Activated T-cell treated with anti-CD3 and anti-CD28 coated beads for 48 hours (primary cell): ENCODE measurements at regions not wholly inside any gene's neighbourhood (a gene's known extent, or its start where the extent isn't known, plus 50 kb on each side); places are given as distances from the start of the nearest gene placed in this dataset.
"Not testable (repeated sequence)": the region's sequence is repeated elsewhere in the genome, so short reads cannot be mapped to it uniquely, and the experiment has no call there.

Experiments used
- DNase-seq: peaks from one replicate; pipeline ENCODE4 v3.0.0-alpha.2; 2020; ENCODE audit warnings: low read depth

- DNase-seq = no peak
These were observed 905.4 kb upstream of the NDST4 start for GRCh38 chr4:116018831-116019230.

DNA sequence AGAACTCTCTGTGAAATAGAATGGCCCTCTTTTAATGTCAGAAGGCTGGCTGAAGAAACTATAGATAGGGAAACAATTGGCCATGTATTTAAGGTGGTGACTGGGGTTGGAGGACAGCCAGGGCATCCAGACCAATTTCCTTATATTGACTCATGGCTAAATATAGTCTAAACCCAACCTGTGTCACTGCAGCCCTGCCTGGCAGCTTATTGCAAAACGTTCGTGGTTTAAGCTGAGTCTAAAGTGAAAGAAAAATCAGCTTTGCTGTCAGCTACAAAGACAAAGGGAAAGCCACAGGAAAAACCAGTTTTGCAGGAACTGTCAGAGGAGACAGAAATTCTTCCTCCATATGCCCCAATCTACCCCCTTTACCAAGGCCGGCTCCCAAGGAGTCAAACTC lies 902.8 kb upstream of the NDST4 start:
- DNase-seq = no peak

DNA sequence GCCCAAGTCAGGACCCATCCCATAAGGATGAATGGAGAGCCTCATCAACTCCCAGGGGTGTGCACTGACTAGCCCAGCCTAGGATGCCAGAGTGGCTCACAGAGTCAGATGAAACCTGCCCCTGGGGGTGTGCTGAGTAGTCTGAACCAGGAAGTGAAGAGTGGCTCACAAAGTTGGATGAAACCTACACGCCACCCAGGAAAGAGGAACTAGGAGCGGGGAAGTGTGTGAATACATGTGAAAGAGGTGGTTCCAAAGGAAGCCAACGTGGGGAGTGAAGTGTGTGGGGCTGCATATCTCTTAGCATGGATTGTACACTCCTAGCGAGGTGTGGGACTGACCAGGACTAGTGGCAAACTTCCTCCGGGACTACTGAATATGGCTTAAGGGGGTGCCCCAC lies 902.1 kb upstream of the NDST4 start:
- no peak for DNase-seq

DNA sequence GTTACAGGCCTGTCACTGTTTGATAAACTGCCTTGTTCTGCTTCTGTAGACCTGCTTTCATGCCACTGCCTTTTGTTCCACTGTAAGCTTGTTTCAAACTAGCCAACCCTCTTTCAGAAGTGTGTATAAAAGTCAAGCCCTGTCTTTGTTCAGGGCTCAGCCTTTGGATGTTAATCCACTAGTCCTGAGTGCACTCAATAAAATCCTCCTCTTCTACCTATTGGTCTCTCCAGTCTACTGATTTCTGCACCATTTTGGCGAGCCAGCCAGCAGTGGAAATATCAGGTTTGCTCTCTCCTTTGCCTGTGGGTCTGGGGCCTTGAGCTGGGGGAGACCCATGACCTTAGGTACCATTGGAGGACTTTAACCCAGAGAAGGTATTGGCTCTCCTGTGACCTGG lies 901.6 kb upstream of the NDST4 start:
- no peak for DNase-seq

DNA sequence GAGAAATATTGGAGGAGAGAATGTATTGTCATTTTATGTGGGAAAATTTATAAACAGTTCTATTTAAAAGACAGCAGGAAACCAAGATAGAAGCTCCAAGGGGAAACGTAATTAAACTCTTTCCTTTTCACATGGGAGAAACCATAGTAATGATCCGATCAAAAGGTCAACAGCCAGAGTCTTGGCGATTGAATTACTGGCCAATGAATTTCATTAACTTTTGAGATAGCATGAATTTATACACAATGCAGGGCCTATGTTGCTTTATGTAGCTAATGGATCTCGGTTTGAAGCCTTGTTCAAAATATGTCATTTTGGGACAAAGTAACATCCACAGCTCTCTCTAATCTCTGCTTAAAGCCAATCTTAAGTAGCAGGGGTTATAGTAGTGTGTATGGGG lies 897.5 kb upstream of the NDST4 start:
- no peak for DNase-seq

GRCh38 chr4:116005806-116006088 lies 892.3 kb upstream of the NDST4 start:
- DNase-seq = no peak

DNA sequence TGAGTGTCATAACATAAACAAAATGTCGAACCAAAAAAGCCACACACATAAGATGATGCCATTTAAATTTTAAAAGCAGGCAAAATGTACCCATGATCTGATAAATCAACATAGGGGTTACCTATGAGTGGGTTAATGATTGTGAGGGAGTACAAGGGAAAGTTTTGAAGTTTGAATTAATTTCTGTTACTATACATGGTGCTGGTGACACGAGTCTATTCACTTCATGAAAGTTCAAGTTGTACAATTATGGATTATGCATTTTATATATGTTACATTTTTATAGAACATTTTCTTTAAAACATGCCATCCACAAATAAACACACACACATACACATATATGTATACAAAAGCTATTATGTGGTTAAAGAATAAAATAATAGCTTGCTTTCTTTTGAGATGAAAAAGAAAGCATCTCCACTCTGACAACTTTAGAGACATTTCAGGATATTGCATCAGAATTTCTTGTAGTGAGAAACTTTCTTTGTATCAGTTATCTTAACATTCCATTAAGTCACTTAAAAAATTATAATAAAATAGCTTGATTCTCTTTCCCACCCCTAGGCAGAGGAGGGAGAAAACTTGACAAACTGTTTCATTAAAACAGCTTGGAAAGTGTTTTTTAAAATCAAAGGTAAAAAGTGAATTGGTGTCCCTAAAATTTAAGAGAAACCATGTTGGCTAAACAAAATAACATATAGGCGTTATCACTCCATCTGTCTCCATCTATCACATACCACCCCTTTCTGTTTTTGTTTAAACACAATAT lies 891.8 kb upstream of the NDST4 start:
- no peak for DNase-seq

- DNase-seq = no peak
These were observed 887.9 kb upstream of the NDST4 start for GRCh38 chr4:116001291-116001690.

- DNase-seq = no peak
These were observed 873.2 kb upstream of the NDST4 start for GRCh38 chr4:115986573-115986972.

GRCh38 chr4:115975421-115976001 lies 862.1 kb upstream of the NDST4 start:
- DNase-seq = not testable (repeated sequence)

- DNase-seq = no peak
These were observed 860.3 kb upstream of the NDST4 start for GRCh38 chr4:115973768-115974167.

- DNase-seq = no peak
These were observed 859.5 kb upstream of the NDST4 start for GRCh38 chr4:115972967-115973366.

- DNase-seq = no peak
These were observed 857.4 kb upstream of the NDST4 start for GRCh38 chr4:115970859-115971258.

DNA sequence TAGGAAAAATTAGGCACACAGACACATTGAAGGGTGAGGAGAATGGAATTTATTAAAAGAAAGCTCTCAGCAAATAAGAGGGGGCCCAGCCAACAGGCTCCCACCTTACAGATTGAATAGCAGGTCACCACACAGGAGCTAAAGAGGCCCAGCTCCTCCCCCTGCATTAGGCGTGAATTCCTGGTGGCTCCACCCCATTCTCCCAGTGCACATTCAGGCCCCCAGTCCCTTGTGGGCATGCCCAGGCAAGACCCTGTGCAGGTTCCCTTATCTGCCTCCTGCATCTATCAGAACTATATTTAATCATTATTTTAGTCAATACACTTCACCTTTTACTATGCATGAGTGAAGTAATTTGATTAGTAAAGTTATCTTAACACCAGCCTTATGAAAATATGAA lies 856.3 kb upstream of the NDST4 start:
- no peak for DNase-seq

GRCh38 chr4:115965588-115965987 lies 852.2 kb upstream of the NDST4 start:
- no peak for DNase-seq

GRCh38 chr4:115956054-115956796 lies 842.8 kb upstream of the NDST4 start:
- DNase-seq = not testable (repeated sequence)

DNA sequence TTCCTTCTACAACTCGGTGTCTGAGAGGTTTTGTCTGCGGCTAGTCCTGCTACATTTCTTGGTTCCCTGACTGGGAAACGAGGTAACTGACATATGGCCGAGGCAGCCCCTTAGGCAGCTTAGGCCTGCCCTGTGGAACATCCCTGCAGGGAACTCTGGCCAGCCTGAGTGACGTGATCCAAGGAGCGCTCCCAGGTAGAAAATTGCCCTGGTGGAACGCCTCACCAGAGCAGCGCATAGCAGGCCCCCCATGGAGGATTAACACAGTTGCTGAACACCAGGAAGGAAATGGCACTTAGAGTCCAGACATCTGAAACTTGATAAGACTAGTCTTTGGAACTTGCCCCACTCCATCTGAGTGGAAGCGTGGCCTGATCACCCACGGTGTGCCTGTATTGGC lies 837.4 kb upstream of the NDST4 start:
- DNase-seq = no peak

DNA sequence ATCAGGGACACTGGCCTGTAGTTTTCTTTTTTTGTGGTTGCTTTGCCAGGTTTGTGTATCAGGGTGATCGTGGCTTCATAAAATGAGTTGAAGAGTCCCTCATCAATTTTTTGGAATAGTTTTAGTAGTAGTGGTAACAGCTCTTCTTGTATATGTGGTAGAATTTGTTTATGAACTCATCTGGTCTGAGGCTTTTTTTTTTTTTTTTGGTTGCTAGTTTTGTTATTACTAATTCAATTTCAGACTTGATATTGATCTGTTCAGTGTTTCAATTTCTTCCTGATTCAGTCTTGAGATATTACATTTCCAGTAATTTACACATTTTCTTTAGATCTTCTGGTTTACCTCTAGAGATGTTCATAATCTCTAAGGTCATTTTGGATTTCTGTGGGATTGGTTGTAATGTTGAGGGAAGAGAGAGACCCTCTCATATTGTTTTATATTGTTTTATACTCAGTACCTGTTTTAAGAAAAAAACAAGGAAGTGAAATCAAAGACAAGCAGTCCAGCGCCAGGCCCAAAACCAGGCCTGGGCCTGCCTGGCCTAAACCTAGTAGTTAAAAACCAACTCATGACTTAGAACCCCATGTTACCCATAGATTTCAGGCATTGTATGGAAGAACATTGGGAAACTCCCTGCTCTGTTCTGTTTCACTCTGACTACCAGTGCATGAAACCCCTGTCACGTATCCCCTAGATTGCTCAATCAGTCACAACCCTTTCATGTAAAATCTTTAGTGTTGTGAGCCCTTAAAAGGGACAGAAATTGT lies 836.7 kb upstream of the NDST4 start:
- DNase-seq = not testable (repeated sequence)

GRCh38 chr4:115945026-115945425 lies 831.6 kb upstream of the NDST4 start:
- no peak for DNase-seq

- DNase-seq = no peak
These were observed 830.9 kb upstream of the NDST4 start for GRCh38 chr4:115944146-115944905.

GRCh38 chr4:115938764-115939443 lies 825.5 kb upstream of the NDST4 start:
- no peak for DNase-seq
